ENCODE measurements at regions not wholly inside any gene's neighbourhood (a gene's known extent, or its start where the extent isn't known, plus 50 kb on each side); places are given as distances from the start of the nearest gene placed in this dataset.

DNA sequence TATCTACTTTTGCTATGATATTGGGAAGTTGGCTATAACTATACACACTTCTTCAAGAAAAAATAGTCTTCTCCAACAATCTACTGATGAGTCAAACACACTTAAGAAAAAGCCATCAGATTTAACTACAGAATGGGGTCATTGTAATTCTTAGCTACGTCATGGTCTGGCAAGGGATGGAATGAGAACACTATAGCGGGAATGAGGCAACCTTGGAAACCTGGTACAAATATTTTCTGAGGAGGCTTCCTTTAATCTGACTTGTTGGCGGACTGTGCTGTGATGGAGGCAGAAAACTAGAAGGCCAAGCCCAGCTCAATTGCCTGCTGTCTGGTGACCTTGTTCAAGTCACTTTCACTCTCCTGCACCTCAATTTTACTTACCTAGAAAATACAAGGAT lies 586.8 kb upstream of the JAG1 start:
- TF ChIP-seq, protein P1, sequence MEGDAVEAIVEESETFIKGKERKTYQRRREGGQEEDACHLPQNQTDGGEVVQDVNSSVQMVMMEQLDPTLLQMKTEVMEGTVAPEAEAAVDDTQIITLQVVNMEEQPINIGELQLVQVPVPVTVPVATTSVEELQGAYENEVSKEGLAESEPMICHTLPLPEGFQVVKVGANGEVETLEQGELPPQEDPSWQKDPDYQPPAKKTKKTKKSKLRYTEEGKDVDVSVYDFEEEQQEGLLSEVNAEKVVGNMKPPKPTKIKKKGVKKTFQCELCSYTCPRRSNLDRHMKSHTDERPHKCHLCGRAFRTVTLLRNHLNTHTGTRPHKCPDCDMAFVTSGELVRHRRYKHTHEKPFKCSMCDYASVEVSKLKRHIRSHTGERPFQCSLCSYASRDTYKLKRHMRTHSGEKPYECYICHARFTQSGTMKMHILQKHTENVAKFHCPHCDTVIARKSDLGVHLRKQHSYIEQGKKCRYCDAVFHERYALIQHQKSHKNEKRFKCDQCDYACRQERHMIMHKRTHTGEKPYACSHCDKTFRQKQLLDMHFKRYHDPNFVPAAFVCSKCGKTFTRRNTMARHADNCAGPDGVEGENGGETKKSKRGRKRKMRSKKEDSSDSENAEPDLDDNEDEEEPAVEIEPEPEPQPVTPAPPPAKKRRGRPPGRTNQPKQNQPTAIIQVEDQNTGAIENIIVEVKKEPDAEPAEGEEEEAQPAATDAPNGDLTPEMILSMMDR (conservative IDR thresholded peaks at IDR 0.05): no peak
- TF ChIP-seq EZH2 (IDR thresholded peaks at IDR 0.05; ENCODE audit: low read depth): no peak
